H1 (cell line): ENCODE measurements at regions not wholly inside any gene's neighbourhood (a gene's known extent, or its start where the extent isn't known, plus 50 kb on each side); places are given as distances from the start of the nearest gene placed in this dataset.

ENCODE experiments used
- CHD1 ChIP-seq: IDR thresholded peaks from 2 replicates; pipeline ENCODE4 v1.6.1; 2012; ENCODE audit warnings: low read depth, low read length, improper control_type of control experiment
- CHD2 ChIP-seq: IDR thresholded peaks from 2 replicates; pipeline ENCODE4 v1.6.1; 2012; ENCODE audit warnings: low read length, improper control_type of control experiment
- CTBP2 ChIP-seq: IDR thresholded peaks from 2 replicates; pipeline ENCODE4 v1.7.0; 2011; ENCODE audit warnings: borderline replicate concordance, mild to moderate bottlenecking, moderate library complexity, mixed read lengths, low read length; ENCODE audit not compliant: insufficient read depth, insufficient read length
- GABPA ChIP-seq: IDR thresholded peaks from 2 replicates; pipeline ENCODE4 v1.6.1; 2011; ENCODE audit warnings: mild to moderate bottlenecking, low read length, moderate library complexity, borderline replicate concordance; ENCODE audit not compliant: insufficient read depth
- PHF8 ChIP-seq: fragments of 200-600 bp; sonication (generic); conservative IDR thresholded peaks from 2 replicates; pipeline ENCODE4 v1.7.1; 2012; ENCODE audit warnings: low read depth, mild to moderate bottlenecking, inconsistent platforms, low read length, moderate library complexity
- RFX5 ChIP-seq: IDR thresholded peaks from 2 replicates; pipeline ENCODE4 v1.6.1; 2011; ENCODE audit warnings: low read depth, low read length, improper control_type of control experiment, borderline replicate concordance
- ZNF274 ChIP-seq: IDR thresholded peaks from 2 replicates; pipeline ENCODE4 v1.7.0; 2012; ENCODE audit warnings: low read length, borderline replicate concordance; ENCODE audit errors: extremely low read depth
- TF ChIP-seq, protein P1 (sequence below): fragments of 300-600 bp; sonication (generic); IDR thresholded peaks from 2 replicates; pipeline ENCODE4 v1.7.1; 2012; ENCODE audit warnings: low read length, moderate library complexity, mild to moderate bottlenecking, inconsistent platforms; ENCODE audit not compliant: insufficient replicate concordance

- TF ChIP-seq, protein P1, sequence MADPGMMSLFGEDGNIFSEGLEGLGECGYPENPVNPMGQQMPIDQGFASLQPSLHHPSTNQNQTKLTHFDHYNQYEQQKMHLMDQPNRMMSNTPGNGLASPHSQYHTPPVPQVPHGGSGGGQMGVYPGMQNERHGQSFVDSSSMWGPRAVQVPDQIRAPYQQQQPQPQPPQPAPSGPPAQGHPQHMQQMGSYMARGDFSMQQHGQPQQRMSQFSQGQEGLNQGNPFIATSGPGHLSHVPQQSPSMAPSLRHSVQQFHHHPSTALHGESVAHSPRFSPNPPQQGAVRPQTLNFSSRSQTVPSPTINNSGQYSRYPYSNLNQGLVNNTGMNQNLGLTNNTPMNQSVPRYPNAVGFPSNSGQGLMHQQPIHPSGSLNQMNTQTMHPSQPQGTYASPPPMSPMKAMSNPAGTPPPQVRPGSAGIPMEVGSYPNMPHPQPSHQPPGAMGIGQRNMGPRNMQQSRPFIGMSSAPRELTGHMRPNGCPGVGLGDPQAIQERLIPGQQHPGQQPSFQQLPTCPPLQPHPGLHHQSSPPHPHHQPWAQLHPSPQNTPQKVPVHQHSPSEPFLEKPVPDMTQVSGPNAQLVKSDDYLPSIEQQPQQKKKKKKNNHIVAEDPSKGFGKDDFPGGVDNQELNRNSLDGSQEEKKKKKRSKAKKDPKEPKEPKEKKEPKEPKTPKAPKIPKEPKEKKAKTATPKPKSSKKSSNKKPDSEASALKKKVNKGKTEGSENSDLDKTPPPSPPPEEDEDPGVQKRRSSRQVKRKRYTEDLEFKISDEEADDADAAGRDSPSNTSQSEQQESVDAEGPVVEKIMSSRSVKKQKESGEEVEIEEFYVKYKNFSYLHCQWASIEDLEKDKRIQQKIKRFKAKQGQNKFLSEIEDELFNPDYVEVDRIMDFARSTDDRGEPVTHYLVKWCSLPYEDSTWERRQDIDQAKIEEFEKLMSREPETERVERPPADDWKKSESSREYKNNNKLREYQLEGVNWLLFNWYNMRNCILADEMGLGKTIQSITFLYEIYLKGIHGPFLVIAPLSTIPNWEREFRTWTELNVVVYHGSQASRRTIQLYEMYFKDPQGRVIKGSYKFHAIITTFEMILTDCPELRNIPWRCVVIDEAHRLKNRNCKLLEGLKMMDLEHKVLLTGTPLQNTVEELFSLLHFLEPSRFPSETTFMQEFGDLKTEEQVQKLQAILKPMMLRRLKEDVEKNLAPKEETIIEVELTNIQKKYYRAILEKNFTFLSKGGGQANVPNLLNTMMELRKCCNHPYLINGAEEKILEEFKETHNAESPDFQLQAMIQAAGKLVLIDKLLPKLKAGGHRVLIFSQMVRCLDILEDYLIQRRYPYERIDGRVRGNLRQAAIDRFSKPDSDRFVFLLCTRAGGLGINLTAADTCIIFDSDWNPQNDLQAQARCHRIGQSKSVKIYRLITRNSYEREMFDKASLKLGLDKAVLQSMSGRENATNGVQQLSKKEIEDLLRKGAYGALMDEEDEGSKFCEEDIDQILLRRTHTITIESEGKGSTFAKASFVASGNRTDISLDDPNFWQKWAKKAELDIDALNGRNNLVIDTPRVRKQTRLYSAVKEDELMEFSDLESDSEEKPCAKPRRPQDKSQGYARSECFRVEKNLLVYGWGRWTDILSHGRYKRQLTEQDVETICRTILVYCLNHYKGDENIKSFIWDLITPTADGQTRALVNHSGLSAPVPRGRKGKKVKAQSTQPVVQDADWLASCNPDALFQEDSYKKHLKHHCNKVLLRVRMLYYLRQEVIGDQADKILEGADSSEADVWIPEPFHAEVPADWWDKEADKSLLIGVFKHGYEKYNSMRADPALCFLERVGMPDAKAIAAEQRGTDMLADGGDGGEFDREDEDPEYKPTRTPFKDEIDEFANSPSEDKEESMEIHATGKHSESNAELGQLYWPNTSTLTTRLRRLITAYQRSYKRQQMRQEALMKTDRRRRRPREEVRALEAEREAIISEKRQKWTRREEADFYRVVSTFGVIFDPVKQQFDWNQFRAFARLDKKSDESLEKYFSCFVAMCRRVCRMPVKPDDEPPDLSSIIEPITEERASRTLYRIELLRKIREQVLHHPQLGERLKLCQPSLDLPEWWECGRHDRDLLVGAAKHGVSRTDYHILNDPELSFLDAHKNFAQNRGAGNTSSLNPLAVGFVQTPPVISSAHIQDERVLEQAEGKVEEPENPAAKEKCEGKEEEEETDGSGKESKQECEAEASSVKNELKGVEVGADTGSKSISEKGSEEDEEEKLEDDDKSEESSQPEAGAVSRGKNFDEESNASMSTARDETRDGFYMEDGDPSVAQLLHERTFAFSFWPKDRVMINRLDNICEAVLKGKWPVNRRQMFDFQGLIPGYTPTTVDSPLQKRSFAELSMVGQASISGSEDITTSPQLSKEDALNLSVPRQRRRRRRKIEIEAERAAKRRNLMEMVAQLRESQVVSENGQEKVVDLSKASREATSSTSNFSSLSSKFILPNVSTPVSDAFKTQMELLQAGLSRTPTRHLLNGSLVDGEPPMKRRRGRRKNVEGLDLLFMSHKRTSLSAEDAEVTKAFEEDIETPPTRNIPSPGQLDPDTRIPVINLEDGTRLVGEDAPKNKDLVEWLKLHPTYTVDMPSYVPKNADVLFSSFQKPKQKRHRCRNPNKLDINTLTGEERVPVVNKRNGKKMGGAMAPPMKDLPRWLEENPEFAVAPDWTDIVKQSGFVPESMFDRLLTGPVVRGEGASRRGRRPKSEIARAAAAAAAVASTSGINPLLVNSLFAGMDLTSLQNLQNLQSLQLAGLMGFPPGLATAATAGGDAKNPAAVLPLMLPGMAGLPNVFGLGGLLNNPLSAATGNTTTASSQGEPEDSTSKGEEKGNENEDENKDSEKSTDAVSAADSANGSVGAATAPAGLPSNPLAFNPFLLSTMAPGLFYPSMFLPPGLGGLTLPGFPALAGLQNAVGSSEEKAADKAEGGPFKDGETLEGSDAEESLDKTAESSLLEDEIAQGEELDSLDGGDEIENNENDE, result no peak
- TF ChIP-seq ZNF274 (no peak), CHD2 (no peak), PHF8 (no peak), CHD1 (no peak), CTBP2 (no peak), RFX5 (no peak), GABPA (no peak)
- TF ChIP-seq, all 59 proteins: peak for 0
These were observed 338.7 kb downstream of the NPR3 start (continued) for GRCh38 chr5:33049842-33050241.
